Endothelial cell of umbilical vein (primary cell): ENCODE measurements at regions not wholly inside any gene's neighbourhood (a gene's known extent, or its start where the extent isn't known, plus 50 kb on each side); places are given as distances from the start of the nearest gene placed in this dataset.

Source experiments
- BruUV-seq: library from RNA; stranded (reverse); fragments of 400-500 nt; replicated peaks from 2 replicates; lab custom pipeline; 2021; lab: Mats Ljungman, UMichigan
- CTCF ChIA-PET: fragments of 300-600, 350-600 bp; sonication (Branson Sonifier 250); formaldehyde crosslinking; loops from one replicate; lab custom pipeline; 2021; ENCODE audit warnings: antibody characterized with exemption, inconsistent platforms; lab: Charles Lee
- POLR2A ChIA-PET: fragments of 300-600, 350-600 bp; sonication (Branson Sonifier 250); formaldehyde crosslinking; loops from one replicate; lab custom pipeline; 2021; ENCODE audit warnings: antibody characterized with exemption, inconsistent platforms; lab: Charles Lee
- DNase-seq: peaks from one replicate; pipeline ENCODE4 v3.0.0-alpha.2; 2011; ENCODE audit warnings: low read depth, low spot score
- FAIRE-seq: peaks from 2 replicates; lab custom pipeline; 2011; peaks lifted over from hg19 to GRCh38; lab: Jason Lieb, UNC
- H2AFZ ChIP-seq: 2 replicates; pipeline ENCODE4 v1.6.0; 2012; ENCODE audit warnings: low read depth, low read length, control low read depth, inconsistent platforms
- H3K27ac ChIP-seq: 2 replicates; pipeline ENCODE4 v1.5.1; 2011; ENCODE audit warnings: low read depth, mild to moderate bottlenecking, control low read depth, low read length, moderate library complexity; ENCODE audit not compliant: insufficient read depth
- H3K27me3 ChIP-seq, 2 experiments: 2 replicates each; pipeline versions ENCODE4 v1.6.0 to v1.6.1; 2011; ENCODE audit warnings: low read length in 2 of 2, mixed read lengths in 1 of 2; ENCODE audit not compliant: control insufficient read depth in 2 of 2, insufficient read depth in 2 of 2
- H3K36me3 ChIP-seq, 2 experiments: 2 replicates in 1 of 2; 3 replicates in 1 of 2; pipeline ENCODE4 v1.5.1; 2011; ENCODE audit warnings: low read length in 2 of 2, mild to moderate bottlenecking in 1 of 2, moderate library complexity in 1 of 2; ENCODE audit not compliant: control insufficient read depth in 2 of 2, insufficient read depth in 2 of 2; ENCODE audit errors: extremely low read depth in 1 of 2
- H3K4me1 ChIP-seq: 3 replicates; pipeline ENCODE4 v1.5.1; 2011; ENCODE audit warnings: mild to moderate bottlenecking, low read length; ENCODE audit not compliant: control insufficient read depth, insufficient read depth; ENCODE audit errors: extremely low read depth
- H3K4me2 ChIP-seq: 2 replicates; pipeline ENCODE4 v1.6.1; 2011; ENCODE audit warnings: low read length, control low read depth, mixed read lengths; ENCODE audit not compliant: insufficient read depth
- H3K4me3 ChIP-seq, 3 experiments: fragments of 200-600 bp in 1 of 3; sonication (generic), shearing (Covaris generic) in 1 of 3; replicated peaks in 1 of 3; 2 replicates each; pipeline ENCODE4 v1.5.1; 2011 to 2016; ENCODE audit warnings: control low read depth in 3 of 3, low read length in 3 of 3, mild to moderate bottlenecking in 2 of 3, inconsistent platforms in 1 of 3, low read depth in 1 of 3, moderate library complexity in 1 of 3; ENCODE audit not compliant: insufficient read depth in 1 of 3
- H3K79me2 ChIP-seq: 2 replicates; pipeline ENCODE4 v1.6.0; 2012; ENCODE audit warnings: low read length, inconsistent platforms; ENCODE audit not compliant: control insufficient read depth, insufficient read depth
- H3K9ac ChIP-seq: replicated peaks from 2 replicates; pipeline ENCODE3; 2011; ENCODE audit warnings: low read length, control low read depth; ENCODE audit not compliant: insufficient read depth; ENCODE audit errors: extremely low read depth
- H3K9me1 ChIP-seq: replicated peaks from 3 replicates; pipeline ENCODE4 v1.6.0; 2011; ENCODE audit warnings: mild to moderate bottlenecking, low read length; ENCODE audit not compliant: control insufficient read depth, insufficient read depth; ENCODE audit errors: extremely low read depth
- H3K9me3 ChIP-seq: replicated peaks from 2 replicates; pipeline ENCODE4 v1.5.1; 2012; ENCODE audit warnings: low read length, inconsistent platforms; ENCODE audit not compliant: control insufficient read depth, insufficient read depth
- H4K20me1 ChIP-seq: replicated peaks from 2 replicates; pipeline ENCODE3; 2011; ENCODE audit warnings: mild to moderate bottlenecking, low read length; ENCODE audit not compliant: control insufficient read depth, insufficient read depth; ENCODE audit errors: extremely low read depth
- EZH2 ChIP-seq: IDR thresholded peaks from 2 replicates; pipeline ENCODE4 v1.6.1; 2012; ENCODE audit warnings: borderline replicate concordance, low read depth, mild to moderate bottlenecking, moderate library complexity, low read length, inconsistent platforms; ENCODE audit not compliant: severe bottlenecking
- FOS ChIP-seq: IDR thresholded peaks from 2 replicates; pipeline ENCODE4 v1.6.1; 2011; ENCODE audit warnings: mild to moderate bottlenecking, low read length, moderate library complexity, borderline replicate concordance; ENCODE audit not compliant: insufficient read depth
- GATA2 ChIP-seq: IDR thresholded peaks from 2 replicates; pipeline ENCODE4 v1.7.0; 2011; ENCODE audit warnings: low read depth, mild to moderate bottlenecking, moderate library complexity, mixed read lengths, low read length; ENCODE audit not compliant: insufficient read length, insufficient read depth
- JUN ChIP-seq: IDR thresholded peaks from 2 replicates; pipeline ENCODE4 v1.6.1; 2011; ENCODE audit warnings: borderline replicate concordance, low read depth; ENCODE audit not compliant: insufficient read length, insufficient read depth
- MYC ChIP-seq: IDR thresholded peaks from one replicate; pipeline ENCODE4 v1.6.1; 2011; ENCODE audit warnings: mild to moderate bottlenecking, low read depth, low read length
- POLR2A ChIP-seq: IDR thresholded peaks from 2 replicates; pipeline ENCODE4 v1.6.1; 2012; ENCODE audit warnings: low read depth, mild to moderate bottlenecking, control low read depth, low read length
- POLR2AphosphoS5 ChIP-seq: IDR thresholded peaks from 2 replicates; pipeline ENCODE4 v1.6.1; 2012; ENCODE audit warnings: low read depth, mild to moderate bottlenecking, control low read depth, low read length, moderate library complexity; ENCODE audit not compliant: insufficient read depth
- dilution Hi-C: fragments of 300-500 bp; cut with MboI; formaldehyde crosslinking; loops from one replicate; pipeline ENCODE4 v1.15.0; 2019; ENCODE audit warnings: low sequenced_read_pairs; ENCODE audit not compliant: extremely low pct_ligation_motif_present
- intact Hi-C: fragments of 100-400 bp; cut with micrococcal nuclease; formaldehyde crosslinking; loops from one replicate; pipeline ENCODE4 v1.10.0; 2022
- TF ChIP-seq, protein P1 (sequence below): IDR thresholded peaks from 2 replicates; pipeline ENCODE4 v1.6.1; 2011; ENCODE audit not compliant: insufficient read depth, insufficient read length
- TF ChIP-seq, protein P2 (sequence below), 2 donors: IDR thresholded peaks; 1 replicate in 1 of 2; 2 replicates in 1 of 2; pipeline ENCODE4 v1.5.1; 2011; ENCODE audit warnings: low read length in 2 of 2, mild to moderate bottlenecking in 2 of 2, moderate library complexity in 2 of 2, control low read depth in 1 of 2, inconsistent platforms in 1 of 2, low read depth in 1 of 2; ENCODE audit not compliant: insufficient read depth in 1 of 2; ENCODE audit errors: extremely low read depth in 1 of 2

DNA sequence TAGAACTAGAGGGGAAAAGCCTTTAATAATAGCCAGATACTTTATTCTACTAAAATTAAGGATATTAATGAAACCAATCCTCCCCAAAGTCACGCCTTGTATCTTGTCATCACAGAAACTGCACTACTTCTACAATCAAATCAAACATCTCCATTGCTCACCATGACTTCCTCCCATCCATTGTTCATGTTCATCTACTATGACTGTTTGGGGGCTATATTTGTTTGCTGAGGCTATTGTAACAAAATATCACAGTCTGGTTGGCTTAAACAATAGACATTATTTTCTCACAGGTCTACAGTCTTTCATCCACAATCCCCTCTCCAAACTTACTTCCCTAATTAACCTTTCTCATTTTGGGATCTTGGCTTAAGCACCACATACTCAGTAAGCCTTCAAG lies 193.6 kb upstream of the FSCB start:
- Histone ChIP-seq H2AFZ (no peak overlapping the region), H3K27me3 (no peaks in the 10 kb centered on the region), H3K79me2 (no peaks in the 10 kb centered on the region), H3K36me3 (no peaks in the 10 kb centered on the region), H3K27ac (no peak overlapping the region), H3K4me1 (no peaks in the 10 kb centered on the region), H3K9me1 (no peaks in the 10 kb centered on the region), H4K20me1 (no peaks in the 10 kb centered on the region), H3K4me3 (no peak overlapping the region), H3K9ac (no peak overlapping the region), H3K9me3 (no peaks in the 10 kb centered on the region), H3K4me2 (no peak overlapping the region)
- FAIRE-seq, result no peak
- TF ChIP-seq JUN (no peak), EZH2 (no peak), POLR2A (no peak), FOS (no peak), MYC (no peak), POLR2AphosphoS5 (no peak), GATA2 (no peak)
- TF ChIP-seq, protein P1, sequence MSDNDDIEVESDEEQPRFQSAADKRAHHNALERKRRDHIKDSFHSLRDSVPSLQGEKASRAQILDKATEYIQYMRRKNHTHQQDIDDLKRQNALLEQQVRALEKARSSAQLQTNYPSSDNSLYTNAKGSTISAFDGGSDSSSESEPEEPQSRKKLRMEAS, result no peak
- TF ChIP-seq, protein P2, sequence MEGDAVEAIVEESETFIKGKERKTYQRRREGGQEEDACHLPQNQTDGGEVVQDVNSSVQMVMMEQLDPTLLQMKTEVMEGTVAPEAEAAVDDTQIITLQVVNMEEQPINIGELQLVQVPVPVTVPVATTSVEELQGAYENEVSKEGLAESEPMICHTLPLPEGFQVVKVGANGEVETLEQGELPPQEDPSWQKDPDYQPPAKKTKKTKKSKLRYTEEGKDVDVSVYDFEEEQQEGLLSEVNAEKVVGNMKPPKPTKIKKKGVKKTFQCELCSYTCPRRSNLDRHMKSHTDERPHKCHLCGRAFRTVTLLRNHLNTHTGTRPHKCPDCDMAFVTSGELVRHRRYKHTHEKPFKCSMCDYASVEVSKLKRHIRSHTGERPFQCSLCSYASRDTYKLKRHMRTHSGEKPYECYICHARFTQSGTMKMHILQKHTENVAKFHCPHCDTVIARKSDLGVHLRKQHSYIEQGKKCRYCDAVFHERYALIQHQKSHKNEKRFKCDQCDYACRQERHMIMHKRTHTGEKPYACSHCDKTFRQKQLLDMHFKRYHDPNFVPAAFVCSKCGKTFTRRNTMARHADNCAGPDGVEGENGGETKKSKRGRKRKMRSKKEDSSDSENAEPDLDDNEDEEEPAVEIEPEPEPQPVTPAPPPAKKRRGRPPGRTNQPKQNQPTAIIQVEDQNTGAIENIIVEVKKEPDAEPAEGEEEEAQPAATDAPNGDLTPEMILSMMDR (IDR thresholded peaks at IDR 0.05; ENCODE audit: extremely low read depth in 1 of 2, insufficient read depth in 1 of 2, low read depth in 1 of 2, low read length in 2 of 2), result no peak
- no TSS peak for BruUV-seq
- dilution Hi-C loops (no loop called here), intact Hi-C loops (no loop called here)
- DNase-seq, result no peak
- CTCF ChIA-PET, result no interaction called here
- POLR2A ChIA-PET, result no interaction called here
